Kidney (tissue), 13 donors: ENCODE measurements at regions not wholly inside any gene's neighbourhood (a gene's known extent, or its start where the extent isn't known, plus 50 kb on each side); places are given as distances from the start of the nearest gene placed in this dataset.

Experiments used
- DNase-seq, 5 donors: peaks; one replicate each; pipeline ENCODE4 v3.0.0-alpha.2; 2013 to 2020
- FAIRE-seq: peaks from 2 replicates; lab custom pipeline; 2012; peaks lifted over from hg19 to GRCh38; lab: Jason Lieb, UNC
- H3K27ac ChIP-seq, 2 donors: one replicate each; pipeline ENCODE4 v1.7.0; 2013; ENCODE audit warnings: low read depth in 2 of 2, low read length in 2 of 2, inconsistent platforms in 1 of 2
- H3K27me3 ChIP-seq: one replicate; pipeline ENCODE4 v1.7.1; 2013; ENCODE audit warnings: low read length, inconsistent platforms; ENCODE audit not compliant: control insufficient read depth, insufficient read depth
- H3K36me3 ChIP-seq, 3 donors: one replicate each; pipeline versions ENCODE4 v1.7.0 to v1.7.1; 2013; ENCODE audit warnings: low read length in 3 of 3, control low read depth in 1 of 3, inconsistent platforms in 1 of 3; ENCODE audit not compliant: insufficient read depth in 3 of 3, control insufficient read depth in 2 of 3
- H3K4me1 ChIP-seq, 3 donors: one replicate each; pipeline versions ENCODE4 v1.7.0 to v1.7.1; 2013; ENCODE audit warnings: low read length in 3 of 3, inconsistent platforms in 1 of 3, low read depth in 1 of 3; ENCODE audit not compliant: control insufficient read depth in 2 of 3, insufficient read depth in 2 of 3
- H3K4me3 ChIP-seq, 3 donors: one replicate each; pipeline versions ENCODE4 v1.7.0 to v1.8.1; 2013; ENCODE audit warnings: low read length in 3 of 3, control low read depth in 1 of 3, inconsistent platforms in 1 of 3
- H3K9ac ChIP-seq, 3 donors: one replicate each; pipeline versions ENCODE4 v1.7.0 to v1.7.1; 2013; ENCODE audit warnings: low read length in 3 of 3, control low read depth in 1 of 3, inconsistent platforms in 1 of 3
- H3K9me3 ChIP-seq, 3 donors: one replicate each; pipeline versions ENCODE4 v1.7.0 to v1.7.1; 2013; ENCODE audit warnings: low read length in 3 of 3, control low read depth in 1 of 3, inconsistent platforms in 1 of 3; ENCODE audit not compliant: control insufficient read depth in 2 of 3, insufficient read depth in 1 of 3
- intact Hi-C: fragments of 100-400 bp; cut with DNase I; formaldehyde crosslinking; loops from one replicate; pipeline ENCODE4 v1.11.1; 2022
- TF ChIP-seq, protein P1 (sequence below): IDR thresholded peaks from 3 replicates; pipeline ENCODE4 v1.5.1; 2012; ENCODE audit warnings: mild to moderate bottlenecking, moderate library complexity, borderline replicate concordance; ENCODE audit not compliant: insufficient read depth; ENCODE audit errors: extremely low read depth
- donor health status: control.
- donor health status: control.
- donor health status: control.
- donor health status: control.
- donor health status: control.
- donor health status: DM: yes; HTN: yes; CAD: no.
- donor health status: Normal renal cell carcinoma (clear cell type).

GRCh38 chr11:86176165-86176884 is 68.2 kb upstream of the EED start:
- FAIRE-seq (no peak), DNase-seq (no peak)
- Histone ChIP-seq H3K9ac (no peak overlapping the region), H3K27me3 (no peaks in the 10 kb centered on the region), H3K4me1 (peaks cover 0 to 26% (median 20%) of the 10 kb centered on the region in 3 donors), H3K27ac (no peak overlapping the region), H3K9me3 (no peaks in the 10 kb centered on the region), H3K4me3 (no peak overlapping the region), H3K36me3 (no peaks in the 10 kb centered on the region)
- TF ChIP-seq, protein P1, sequence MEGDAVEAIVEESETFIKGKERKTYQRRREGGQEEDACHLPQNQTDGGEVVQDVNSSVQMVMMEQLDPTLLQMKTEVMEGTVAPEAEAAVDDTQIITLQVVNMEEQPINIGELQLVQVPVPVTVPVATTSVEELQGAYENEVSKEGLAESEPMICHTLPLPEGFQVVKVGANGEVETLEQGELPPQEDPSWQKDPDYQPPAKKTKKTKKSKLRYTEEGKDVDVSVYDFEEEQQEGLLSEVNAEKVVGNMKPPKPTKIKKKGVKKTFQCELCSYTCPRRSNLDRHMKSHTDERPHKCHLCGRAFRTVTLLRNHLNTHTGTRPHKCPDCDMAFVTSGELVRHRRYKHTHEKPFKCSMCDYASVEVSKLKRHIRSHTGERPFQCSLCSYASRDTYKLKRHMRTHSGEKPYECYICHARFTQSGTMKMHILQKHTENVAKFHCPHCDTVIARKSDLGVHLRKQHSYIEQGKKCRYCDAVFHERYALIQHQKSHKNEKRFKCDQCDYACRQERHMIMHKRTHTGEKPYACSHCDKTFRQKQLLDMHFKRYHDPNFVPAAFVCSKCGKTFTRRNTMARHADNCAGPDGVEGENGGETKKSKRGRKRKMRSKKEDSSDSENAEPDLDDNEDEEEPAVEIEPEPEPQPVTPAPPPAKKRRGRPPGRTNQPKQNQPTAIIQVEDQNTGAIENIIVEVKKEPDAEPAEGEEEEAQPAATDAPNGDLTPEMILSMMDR = no peak
- intact Hi-C loops = no loop called here

GRCh38 chr11:86175626-86176025 is 68.9 kb upstream of the EED start:
- intact Hi-C loops = no loop called here
- DNase-seq = no peak
- FAIRE-seq = no peak
- Histone ChIP-seq H3K9me3 (no peaks in the 10 kb centered on the region), H3K27ac (peak overlapping the region in 1 of 2 donors; percentile 28), H3K4me3 (no peak overlapping the region), H3K4me1 (peaks cover 0 to 26% (median 20%) of the 10 kb centered on the region in 3 donors), H3K9ac (no peak overlapping the region), H3K27me3 (no peaks in the 10 kb centered on the region), H3K36me3 (no peaks in the 10 kb centered on the region)
- TF ChIP-seq, protein P1 = no peak

DNA sequence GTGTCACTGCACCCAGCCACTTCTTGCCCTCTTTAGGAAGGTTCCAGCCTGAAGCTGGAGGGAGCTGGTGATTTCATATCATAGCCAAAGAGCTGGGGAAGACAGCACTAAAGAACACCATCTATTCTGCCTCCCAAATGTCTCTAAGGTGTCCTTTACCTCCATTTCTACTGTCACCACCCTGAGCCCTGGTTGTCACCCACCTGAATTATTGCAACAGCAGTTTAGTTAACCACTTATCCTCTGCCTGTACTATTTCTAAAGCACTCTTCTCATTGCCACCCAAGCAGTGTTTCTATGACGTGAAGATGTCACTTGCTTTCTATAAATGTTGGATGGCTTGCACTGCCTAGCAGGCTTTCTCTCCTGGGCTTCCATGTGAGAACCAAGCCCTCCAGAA is 69.4 kb upstream of the EED start:
- Histone ChIP-seq H3K36me3 (no peaks in the 10 kb centered on the region), H3K4me1 (peaks cover 0 to 26% (median 20%) of the 10 kb centered on the region in 3 donors), H3K9me3 (no peaks in the 10 kb centered on the region), H3K27ac (peak overlapping the region in 1 of 2 donors; percentile 28), H3K27me3 (no peaks in the 10 kb centered on the region), H3K4me3 (no peak overlapping the region), H3K9ac (no peak overlapping the region)
- DNase-seq (no peak), FAIRE-seq (no peak)
- TF ChIP-seq, protein P1 = no peak
- intact Hi-C loops = no loop called here
